ENCODE measurements at regions not wholly inside any gene's neighbourhood (a gene's known extent, or its start where the extent isn't known, plus 50 kb on each side); places are given as distances from the start of the nearest gene placed in this dataset.

- POLR2A ChIA-PET: no interaction called here
- RAD21 ChIA-PET (ENCODE audit: low non-redundant PET in 1 of 2, low total read pairs in 2 of 2, uncharacterized antibody in 2 of 2, unreplicated experiment in 2 of 2): no interaction called here
- Histone ChIP-seq H4K20me1 (ENCODE audit: insufficient read depth) (no peaks in the 10 kb centered on the region), H2AFZ (ENCODE audit: low read depth, low read length, poor library complexity, severe bottlenecking) (peak overlapping the region; percentile 25), H3K27me3 (ENCODE audit: insufficient read depth, low read length) (no peaks in the 10 kb centered on the region), H3K9me3 (ENCODE audit: control insufficient read depth in 1 of 2, insufficient read depth in 1 of 2, low read depth in 1 of 2, low read length in 2 of 2) (no peaks in the 10 kb centered on the region), H3K9ac (ENCODE audit: low read length) (no peak overlapping the region), H3K79me2 (ENCODE audit: insufficient read depth, low read length) (no peaks in the 10 kb centered on the region), H3K4me2 (ENCODE audit: low read length) (no peak overlapping the region), H3K9me2 (ENCODE audit: insufficient read depth) (no peaks in the 10 kb centered on the region; the same call in 1 of the 2 replicates), H3K4me3 (replicated peaks in 1 of 2; ENCODE audit: low read depth in 1 of 2, low read length in 2 of 2) (no peak overlapping the region), H3K4me1 (ENCODE audit: control insufficient read depth in 1 of 2, insufficient read depth in 2 of 2, low read length in 2 of 2) (peaks cover 23 to 25% of the 10 kb centered on the region in 2 experiments), H3K36me3 (ENCODE audit: control insufficient read depth in 1 of 2, insufficient read depth in 2 of 2, low read length in 2 of 2) (no peaks in the 10 kb centered on the region), H3K27ac (ENCODE audit: low read depth, low read length) (no peak overlapping the region)
- BruUV-seq (replicated peaks): no TSS peak
- TF ChIP-seq EGR1 (IDR thresholded peaks at IDR 0.05; ENCODE audit: low read depth): no peak
- no peak for TF ChIP-seq CTCF (IDR thresholded peaks at IDR 0.05 in 2 of 3, conservative IDR thresholded peaks at IDR 0.05 in 1 of 3; ENCODE audit: borderline replicate concordance in 1 of 3, insufficient read depth in 1 of 3, low read depth in 2 of 3, low read length in 2 of 3)
- no peak for TF ChIP-seq FOSL1 (IDR thresholded peaks at IDR 0.05; ENCODE audit: low read depth)
- no peak for TF ChIP-seq SP1 (IDR thresholded peaks at IDR 0.05; ENCODE audit: low read depth)
- no peak for TF ChIP-seq ZNF274 (IDR thresholded peaks at IDR 0.05; ENCODE audit: low read depth, low read length)
- TF ChIP-seq CBX3 (IDR thresholded peaks at IDR 0.05; ENCODE audit: low read depth): no peak
- TF ChIP-seq, protein P1, sequence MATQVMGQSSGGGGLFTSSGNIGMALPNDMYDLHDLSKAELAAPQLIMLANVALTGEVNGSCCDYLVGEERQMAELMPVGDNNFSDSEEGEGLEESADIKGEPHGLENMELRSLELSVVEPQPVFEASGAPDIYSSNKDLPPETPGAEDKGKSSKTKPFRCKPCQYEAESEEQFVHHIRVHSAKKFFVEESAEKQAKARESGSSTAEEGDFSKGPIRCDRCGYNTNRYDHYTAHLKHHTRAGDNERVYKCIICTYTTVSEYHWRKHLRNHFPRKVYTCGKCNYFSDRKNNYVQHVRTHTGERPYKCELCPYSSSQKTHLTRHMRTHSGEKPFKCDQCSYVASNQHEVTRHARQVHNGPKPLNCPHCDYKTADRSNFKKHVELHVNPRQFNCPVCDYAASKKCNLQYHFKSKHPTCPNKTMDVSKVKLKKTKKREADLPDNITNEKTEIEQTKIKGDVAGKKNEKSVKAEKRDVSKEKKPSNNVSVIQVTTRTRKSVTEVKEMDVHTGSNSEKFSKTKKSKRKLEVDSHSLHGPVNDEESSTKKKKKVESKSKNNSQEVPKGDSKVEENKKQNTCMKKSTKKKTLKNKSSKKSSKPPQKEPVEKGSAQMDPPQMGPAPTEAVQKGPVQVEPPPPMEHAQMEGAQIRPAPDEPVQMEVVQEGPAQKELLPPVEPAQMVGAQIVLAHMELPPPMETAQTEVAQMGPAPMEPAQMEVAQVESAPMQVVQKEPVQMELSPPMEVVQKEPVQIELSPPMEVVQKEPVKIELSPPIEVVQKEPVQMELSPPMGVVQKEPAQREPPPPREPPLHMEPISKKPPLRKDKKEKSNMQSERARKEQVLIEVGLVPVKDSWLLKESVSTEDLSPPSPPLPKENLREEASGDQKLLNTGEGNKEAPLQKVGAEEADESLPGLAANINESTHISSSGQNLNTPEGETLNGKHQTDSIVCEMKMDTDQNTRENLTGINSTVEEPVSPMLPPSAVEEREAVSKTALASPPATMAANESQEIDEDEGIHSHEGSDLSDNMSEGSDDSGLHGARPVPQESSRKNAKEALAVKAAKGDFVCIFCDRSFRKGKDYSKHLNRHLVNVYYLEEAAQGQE (IDR thresholded peaks at IDR 0.05; ENCODE audit: low read depth): no peak
- no peak for DNase-seq (ENCODE audit: low read depth, low spot score)
- intact Hi-C loops (cut with micrococcal nuclease): no loop called here
- CTCF ChIA-PET: no interaction called here
- ATAC-seq: no peak
Measured at GRCh38 chr6:9484686-9485085, 930.2 kb downstream of the TFAP2A start.
